HG03457 (cell line): ENCODE measurements at regions not wholly inside any gene's neighbourhood (a gene's known extent, or its start where the extent isn't known, plus 50 kb on each side); places are given as distances from the start of the nearest gene placed in this dataset.

Experiments
- ATAC-seq: cut with Tn5 transposase; IDR thresholded peaks from one replicate; pipeline ENCODE4 v1.9.1; 2021; ENCODE audit warnings: moderate number of reproducible peaks; ENCODE audit not compliant: unreplicated experiment

- ATAC-seq, result no peak
Observed at GRCh38 chr11:91773090-91773489, 451.5 kb upstream of the FAT3 start.

DNA sequence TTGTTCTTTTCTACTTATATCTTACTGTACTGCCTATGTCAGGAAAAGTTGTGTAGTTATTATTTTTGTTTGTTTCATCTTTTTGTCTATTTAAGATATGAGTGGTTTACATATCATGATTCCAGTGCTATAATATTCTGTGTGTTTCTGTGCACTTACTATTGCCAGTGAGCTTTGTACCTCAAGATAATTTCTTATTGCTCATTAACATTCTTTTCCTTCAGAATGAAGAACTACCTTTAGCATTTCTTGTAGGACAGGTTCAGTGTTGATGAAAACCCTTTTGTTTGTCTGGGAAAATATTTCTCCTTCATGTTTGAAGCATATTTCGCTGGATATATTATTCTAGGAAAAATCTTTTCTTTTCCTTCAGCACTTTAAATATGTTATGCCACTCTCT, 452.7 kb upstream of the FAT3 start:
- ATAC-seq, result no peak

GRCh38 chr11:91768783-91769182, 455.8 kb upstream of the FAT3 start:
- no peak for ATAC-seq

DNA sequence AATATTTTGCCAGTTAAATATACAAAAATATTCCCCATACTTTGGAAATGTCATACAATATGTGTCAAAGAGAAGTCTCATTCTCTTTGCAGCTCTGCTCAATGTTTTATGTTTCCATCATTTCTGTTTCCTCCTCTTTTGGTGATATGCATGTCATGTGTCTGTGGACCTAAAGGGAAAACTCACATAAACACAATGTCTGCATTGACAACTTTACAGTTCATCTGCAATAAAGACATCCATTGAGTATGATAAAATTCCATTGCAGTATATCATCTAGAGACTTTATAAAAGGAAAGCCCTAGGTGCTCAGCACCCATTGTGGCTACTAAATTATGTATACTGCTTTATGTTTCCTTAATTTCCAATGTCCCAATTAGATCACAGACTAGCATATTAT, 461.3 kb upstream of the FAT3 start:
- ATAC-seq, result no peak

DNA sequence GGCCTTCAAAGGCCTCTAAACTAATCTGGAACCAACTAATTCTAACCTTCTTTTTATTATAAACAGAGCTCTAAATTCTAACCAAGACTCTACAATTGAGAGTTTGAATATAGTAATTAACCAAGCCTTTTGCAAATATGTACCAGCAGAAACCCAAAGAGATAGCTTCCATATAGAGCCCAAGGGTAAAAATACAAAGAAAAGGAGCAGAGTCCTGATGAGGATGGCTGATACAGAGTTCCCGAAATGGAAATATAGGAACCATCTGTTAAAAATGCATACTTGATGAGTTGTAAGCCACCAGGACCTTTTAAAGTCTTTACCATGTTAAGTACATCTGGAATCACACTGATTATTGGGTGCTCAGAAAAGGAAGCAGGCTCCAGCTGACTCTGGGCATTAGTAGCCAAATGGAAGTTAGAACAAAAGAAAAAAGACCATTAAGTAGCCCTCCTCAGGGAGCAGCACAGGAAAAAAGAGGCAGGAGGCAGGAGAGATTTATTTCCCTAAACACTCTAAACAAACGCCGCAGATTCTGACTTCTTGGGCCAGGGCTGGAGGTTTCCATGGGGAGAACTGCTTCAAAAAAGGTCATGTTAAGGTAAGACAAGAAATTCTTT, 463.1 kb upstream of the FAT3 start:
- no peak for ATAC-seq

DNA sequence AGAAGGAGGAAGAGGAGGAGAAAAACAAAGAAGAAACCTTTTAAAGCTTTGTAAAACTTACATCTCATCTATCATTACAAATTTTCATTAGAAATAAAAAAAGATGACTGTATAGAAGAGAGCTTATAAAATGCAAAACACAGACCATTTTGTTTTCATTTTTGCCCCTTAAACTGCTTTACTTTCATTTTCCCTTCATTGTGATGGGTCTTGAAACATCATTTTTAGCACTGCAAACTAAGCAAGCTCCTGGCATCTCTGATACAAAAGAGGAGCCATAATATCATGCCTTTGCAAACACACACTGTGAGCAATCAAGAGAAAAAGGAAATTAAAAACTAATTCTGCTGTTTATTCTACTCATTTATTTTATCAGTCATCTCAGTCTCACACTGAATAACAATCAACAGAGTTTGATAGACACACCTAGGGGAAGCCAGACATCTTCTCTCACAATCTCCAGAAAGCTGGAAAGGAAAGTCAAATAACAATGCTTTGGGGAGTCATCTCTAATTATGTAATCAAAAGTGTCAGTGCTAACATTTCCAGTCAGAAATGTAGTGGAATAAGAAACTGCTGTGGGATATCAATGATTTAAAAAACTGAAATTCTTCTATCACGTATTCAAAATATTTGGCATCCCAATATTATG, 467.7 kb upstream of the FAT3 start:
- ATAC-seq, result no peak

DNA sequence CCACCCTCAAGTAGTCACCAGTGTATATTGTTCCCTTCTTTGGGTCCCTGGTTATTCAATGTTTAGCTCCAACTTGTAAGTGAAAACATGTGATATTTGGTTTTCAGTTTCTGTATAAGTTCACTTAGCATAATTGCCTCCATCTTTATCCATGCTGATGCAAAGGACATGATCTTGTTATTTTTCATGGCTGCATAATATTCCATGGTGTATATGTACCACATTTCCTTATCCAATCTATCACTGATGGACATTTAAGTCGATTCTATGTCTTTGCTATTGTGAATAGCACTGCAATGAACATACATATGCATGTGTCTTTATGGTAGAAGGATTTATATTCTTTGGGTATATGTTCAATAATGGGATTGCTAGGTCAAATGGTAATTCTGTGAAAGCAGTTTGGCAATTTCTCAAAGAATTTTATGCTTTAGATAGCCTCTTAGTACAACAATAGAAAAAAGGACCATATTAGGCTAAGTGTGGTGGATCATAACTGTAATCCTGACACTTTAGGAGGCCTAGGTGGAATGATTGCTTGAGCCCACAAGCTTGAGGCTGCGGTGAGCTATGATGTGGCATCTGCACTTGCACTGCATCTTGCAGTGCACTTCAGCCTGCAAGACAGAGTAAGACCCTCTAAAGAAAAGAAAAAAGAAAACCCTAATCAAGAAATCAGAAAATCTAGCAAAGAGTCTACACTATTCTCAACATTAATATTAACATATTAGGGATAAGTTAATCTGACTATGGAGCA, 468.5 kb upstream of the FAT3 start:
- no peak for ATAC-seq

- no peak for ATAC-seq
Observed at GRCh38 chr11:91755526-91755925, 469.1 kb upstream of the FAT3 start.

DNA sequence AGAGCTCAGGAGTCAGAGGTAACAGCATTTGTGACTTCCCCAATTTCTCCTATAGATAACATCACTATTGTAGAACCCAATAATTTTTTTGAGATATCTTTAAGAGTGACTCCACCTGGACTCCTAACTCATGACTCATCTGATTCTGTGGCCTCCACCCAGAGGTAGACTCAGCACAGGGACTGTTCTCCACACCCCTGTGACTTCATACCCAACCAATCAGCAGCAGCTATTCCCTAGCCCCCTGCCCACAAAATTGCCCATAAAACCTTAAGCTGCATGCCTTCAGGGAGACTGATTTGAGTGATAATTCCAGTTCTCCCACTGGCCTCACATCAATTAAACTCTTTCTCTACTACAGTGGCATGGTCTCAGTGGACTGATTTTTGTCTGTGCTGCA, 475.4 kb upstream of the FAT3 start:
- no peak for ATAC-seq

DNA sequence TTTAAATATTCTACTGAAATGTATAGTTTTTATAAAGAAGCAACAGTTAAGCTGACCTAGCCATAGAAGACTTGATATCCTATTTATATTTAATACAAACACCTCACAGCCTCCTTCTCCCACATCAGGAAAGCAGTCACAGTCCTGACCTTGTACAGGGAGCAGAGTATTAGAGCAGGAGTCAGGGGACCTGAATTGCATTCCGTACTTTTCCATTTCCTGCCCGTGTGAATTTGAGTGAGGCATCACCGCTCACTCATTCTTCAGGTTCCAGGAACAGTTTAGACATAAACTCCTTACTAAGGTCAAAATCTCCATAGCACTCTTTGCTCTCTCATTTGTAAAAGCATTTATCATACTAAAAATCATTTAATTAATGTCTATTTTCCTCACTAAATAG, 482.5 kb upstream of the FAT3 start:
- ATAC-seq, result no peak

DNA sequence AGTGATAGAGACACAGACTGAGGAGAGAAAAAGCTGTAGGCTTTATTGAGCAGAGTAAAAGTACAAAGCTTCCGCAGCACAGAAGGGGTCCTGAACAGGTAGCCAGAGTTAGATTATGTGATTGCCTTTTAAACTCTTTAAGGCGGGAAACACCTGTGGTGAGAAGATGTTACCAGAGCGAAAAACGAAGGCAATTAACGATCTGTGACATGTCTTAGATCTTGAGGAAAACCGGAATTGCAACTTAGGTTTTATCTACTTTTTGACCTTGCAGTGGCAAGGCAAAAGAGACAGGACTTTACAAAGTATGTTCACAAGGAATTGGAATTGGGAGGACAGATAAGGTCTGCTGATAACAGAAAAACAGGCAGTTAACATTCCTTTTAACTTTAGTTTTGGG, 493.6 kb upstream of the FAT3 start:
- ATAC-seq, result no peak

DNA sequence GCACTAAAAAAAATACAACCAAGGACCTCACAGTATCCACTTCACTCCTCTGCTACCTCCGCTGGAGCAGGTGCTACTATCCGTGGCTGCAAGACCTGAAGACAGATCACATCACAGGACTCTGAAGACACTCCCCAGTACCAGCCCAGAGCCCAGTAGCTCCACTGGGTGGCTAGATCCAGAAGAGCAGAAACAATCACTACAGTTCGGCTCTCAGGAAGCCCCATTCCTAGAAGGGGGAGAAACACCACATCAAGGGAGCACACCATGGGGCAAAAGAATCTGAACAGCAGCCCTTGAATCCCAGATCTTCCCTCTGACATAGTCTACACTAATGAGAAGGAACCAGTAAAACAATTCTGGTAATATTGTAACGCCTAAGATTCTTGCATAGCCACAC, 494.0 kb upstream of the FAT3 start:
- ATAC-seq, result no peak

- no peak for ATAC-seq
Observed at GRCh38 chr11:91730057-91730456, 494.6 kb upstream of the FAT3 start.

DNA sequence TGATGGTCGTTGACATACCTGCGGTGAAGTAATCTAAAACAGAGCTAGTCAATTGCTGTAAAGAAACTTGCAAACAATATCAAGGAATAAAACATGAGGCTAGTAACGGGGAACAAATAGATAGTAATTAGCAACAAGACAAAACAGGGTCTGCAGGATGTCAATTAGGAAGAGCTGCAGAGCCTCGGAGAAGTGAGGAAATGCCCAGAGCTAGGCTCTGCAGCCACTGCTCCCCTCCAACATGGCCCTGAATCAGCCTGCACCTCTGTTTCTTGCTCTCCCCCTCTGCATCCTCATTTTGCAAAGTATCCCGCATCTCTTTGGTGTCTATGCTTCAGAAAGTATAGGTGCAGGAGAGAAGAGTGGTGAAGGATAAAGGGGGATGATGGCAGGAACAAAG, 507.4 kb upstream of the FAT3 start:
- ATAC-seq, result no peak

GRCh38 chr11:91707652-91708482, 516.8 kb upstream of the FAT3 start:
- ATAC-seq, result no peak

GRCh38 chr11:91703042-91703441, 521.6 kb upstream of the FAT3 start:
- no peak for ATAC-seq

GRCh38 chr11:91700854-91701253, 523.8 kb upstream of the FAT3 start:
- no peak for ATAC-seq

- ATAC-seq, result no peak
Observed at GRCh38 chr11:91698845-91699244, 525.8 kb upstream of the FAT3 start.

DNA sequence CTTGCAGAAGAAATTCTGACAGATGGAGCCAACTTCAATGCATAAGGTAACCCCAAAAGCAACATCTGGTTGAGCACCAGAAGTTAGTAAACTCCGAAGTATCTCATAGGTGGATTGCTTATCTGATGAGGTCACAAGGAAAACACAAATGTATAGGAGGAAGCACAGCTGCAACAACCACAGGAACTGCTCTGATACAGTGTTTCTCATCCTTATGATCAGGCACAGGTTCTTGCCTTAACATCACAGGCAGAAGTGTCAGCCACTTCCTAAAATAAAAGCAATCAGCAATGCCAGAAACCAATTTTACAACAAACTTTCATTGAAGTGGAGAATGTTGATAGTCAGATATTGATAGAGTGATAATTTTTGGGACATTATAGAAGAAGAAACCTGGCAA, 530.3 kb upstream of the FAT3 start:
- ATAC-seq, result no peak

GRCh38 chr11:91691872-91692271, 532.7 kb upstream of the FAT3 start:
- no peak for ATAC-seq

- ATAC-seq, result no peak
Observed at GRCh38 chr11:91688672-91689071, 535.9 kb upstream of the FAT3 start.

- no peak for ATAC-seq
Observed at GRCh38 chr11:91686700-91687099, 537.9 kb upstream of the FAT3 start.
